K562 (cell line): ENCODE measurements at regions not wholly inside any gene's neighbourhood (a gene's known extent, or its start where the extent isn't known, plus 50 kb on each side); places are given as distances from the start of the nearest gene placed in this dataset.

ENCODE experiments used
- ATF2 ChIP-seq: sonication (generic); formaldehyde crosslinking; IDR thresholded peaks from 2 replicates; pipeline ENCODE4 v1.8.1; 2022; ENCODE audit warnings: missing genetic modification reagents
- HNRNPL ChIP-seq: fragments of 200-400 bp; formaldehyde crosslinking; IDR thresholded peaks from 2 replicates; pipeline ENCODE4 v1.6.1; 2017; ENCODE audit warnings: low read depth, mild to moderate bottlenecking, low read length
- LEF1 ChIP-seq: fragments of 450-650 bp; IDR thresholded peaks from 2 replicates; pipeline ENCODE4 v1.6.1; 2016; ENCODE audit warnings: mild to moderate bottlenecking
- MEIS2 ChIP-seq: fragments of 450-650 bp; IDR thresholded peaks from 2 replicates; pipeline ENCODE4 v1.6.1; 2014; ENCODE audit warnings: mild to moderate bottlenecking; ENCODE audit not compliant: partially characterized antibody
- RFX1 ChIP-seq: fragments of 450-650 bp; IDR thresholded peaks from 2 replicates; pipeline ENCODE4 v1.6.1; 2016; ENCODE audit warnings: mild to moderate bottlenecking, moderate library complexity
- SNIP1 ChIP-seq: fragments of 450-650 bp; IDR thresholded peaks from 2 replicates; pipeline ENCODE4 v1.7.1; 2017; ENCODE audit warnings: low read depth, mild to moderate bottlenecking
- TF ChIP-seq, protein P1 (sequence below): fragments of 250-450 bp; sonication (Bioruptor Pico); IDR thresholded peaks from 2 replicates; pipeline ENCODE4 v1.8.0; 2022; ENCODE audit warnings: moderate library complexity, mild to moderate bottlenecking, inconsistent platforms
- TF ChIP-seq, protein P2 (sequence below): fragments of 450-650 bp; formaldehyde crosslinking; IDR thresholded peaks from 2 replicates; pipeline ENCODE4 v1.4.0; 2022; ENCODE audit warnings: mild to moderate bottlenecking, moderate library complexity

DNA sequence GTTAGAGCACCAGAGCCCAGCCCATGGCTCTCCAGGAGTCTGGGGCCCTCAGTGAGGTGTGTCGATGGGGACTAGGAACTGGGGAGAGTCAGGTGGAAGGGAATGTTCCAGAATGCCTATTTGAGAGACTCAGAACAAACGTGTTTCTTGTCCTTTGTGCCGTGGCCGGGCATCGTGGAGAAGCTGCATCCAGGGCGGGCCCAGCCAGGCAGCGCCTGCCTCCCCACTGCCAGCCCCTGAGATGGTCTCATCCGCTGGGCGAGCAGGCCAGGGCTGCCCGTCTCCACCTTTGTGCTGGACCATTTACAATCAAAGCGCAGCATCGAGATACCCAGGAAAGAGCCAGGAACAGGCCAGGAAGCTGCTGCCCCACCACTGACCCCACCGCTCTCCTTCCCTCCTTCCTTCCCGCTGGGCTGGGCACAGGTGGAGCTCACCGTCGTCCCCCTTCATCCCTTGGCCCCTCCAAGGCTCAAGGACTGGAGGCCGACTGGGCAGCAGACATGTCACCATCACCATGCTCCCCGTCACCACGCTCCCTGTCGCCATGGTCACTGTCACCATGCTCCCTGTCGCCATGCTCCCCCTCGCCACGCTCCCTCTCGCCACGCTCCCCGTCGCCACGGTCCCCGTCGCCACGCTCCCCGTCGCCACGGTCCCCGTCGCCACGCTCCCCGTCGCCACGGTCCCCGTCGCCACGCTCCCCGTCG, 71.1 kb upstream of the ADGRA1 start (continued):
- TF ChIP-seq MEIS2 (no peak), SNIP1 (no peak), LEF1 (no peak), ATF2 (no peak), HNRNPL (no peak), RFX1 (no peak)
- TF ChIP-seq, protein P1, sequence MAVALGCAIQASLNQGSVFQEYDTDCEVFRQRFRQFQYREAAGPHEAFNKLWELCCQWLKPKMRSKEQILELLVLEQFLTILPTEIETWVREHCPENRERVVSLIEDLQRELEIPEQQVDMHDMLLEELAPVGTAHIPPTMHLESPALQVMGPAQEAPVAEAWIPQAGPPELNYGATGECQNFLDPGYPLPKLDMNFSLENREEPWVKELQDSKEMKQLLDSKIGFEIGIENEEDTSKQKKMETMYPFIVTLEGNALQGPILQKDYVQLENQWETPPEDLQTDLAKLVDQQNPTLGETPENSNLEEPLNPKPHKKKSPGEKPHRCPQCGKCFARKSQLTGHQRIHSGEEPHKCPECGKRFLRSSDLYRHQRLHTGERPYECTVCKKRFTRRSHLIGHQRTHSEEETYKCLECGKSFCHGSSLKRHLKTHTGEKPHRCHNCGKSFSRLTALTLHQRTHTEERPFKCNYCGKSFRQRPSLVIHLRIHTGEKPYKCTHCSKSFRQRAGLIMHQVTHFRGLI = no peak
- TF ChIP-seq, protein P2, sequence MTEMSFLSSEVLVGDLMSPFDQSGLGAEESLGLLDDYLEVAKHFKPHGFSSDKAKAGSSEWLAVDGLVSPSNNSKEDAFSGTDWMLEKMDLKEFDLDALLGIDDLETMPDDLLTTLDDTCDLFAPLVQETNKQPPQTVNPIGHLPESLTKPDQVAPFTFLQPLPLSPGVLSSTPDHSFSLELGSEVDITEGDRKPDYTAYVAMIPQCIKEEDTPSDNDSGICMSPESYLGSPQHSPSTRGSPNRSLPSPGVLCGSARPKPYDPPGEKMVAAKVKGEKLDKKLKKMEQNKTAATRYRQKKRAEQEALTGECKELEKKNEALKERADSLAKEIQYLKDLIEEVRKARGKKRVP (CRISPR knock-in tag) = no peak
